ENCODE measurements at regions not wholly inside any gene's neighbourhood (a gene's known extent, or its start where the extent isn't known, plus 50 kb on each side); places are given as distances from the start of the nearest gene placed in this dataset.

- no peak for TF ChIP-seq CTCF (IDR thresholded peaks at IDR 0.05)
- no peak for TF ChIP-seq POLR2A (IDR thresholded peaks at IDR 0.05)
These were observed 439.0 kb downstream of the HS3ST3B1 start for GRCh38 chr17:14739656-14740431.
